COLO829 (cell line): ENCODE measurements at regions not wholly inside any gene's neighbourhood (a gene's known extent, or its start where the extent isn't known, plus 50 kb on each side); places are given as distances from the start of the nearest gene placed in this dataset.
"Not testable (repeated sequence)": the region's sequence is repeated elsewhere in the genome, so short reads cannot be mapped to it uniquely, and the experiment has no call there.

ENCODE experiments used
- DNase-seq: peaks from one replicate; pipeline ENCODE4 v3.0.0; 2012; ENCODE audit warnings: low spot score

DNA sequence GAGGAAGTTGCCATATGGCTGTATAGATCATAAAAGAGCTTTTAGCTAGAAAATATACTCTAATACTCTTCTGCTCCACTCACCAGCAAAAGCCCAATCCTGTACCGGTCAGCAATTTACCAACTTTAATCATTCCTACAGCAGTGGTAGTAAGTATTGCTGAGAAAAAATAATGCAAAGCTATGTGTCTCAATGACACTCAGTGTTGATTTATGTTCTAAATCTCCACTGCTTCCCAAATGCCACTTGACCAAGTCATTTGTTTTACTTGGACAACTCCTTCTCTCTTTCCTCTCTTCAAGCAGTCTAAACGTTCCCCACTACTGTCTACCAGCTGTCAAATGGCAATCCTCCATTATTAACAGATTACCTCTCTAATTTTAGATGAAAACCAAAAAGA, 201.8 kb upstream of the GK2 start:
- DNase-seq = no peak

DNA sequence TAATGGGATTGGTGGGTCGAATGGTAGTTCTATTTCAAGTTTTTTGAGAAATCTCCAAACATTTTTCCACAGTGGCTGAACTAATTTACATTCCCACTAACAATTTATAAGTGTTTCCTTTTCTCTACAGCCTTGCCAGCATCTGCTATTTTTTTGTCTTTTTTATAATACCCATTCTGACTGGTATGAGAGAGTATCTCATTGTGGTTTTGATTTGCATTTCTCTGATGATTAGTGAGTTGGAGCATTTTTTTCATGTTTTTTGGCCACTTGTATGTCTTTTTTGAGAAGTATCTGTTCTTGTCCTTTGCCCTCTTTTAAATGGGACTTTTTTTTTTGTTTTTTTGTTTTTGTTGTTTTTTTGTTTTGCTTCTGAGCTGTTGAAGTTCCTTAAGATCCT, 200.0 kb upstream of the GK2 start:
- DNase-seq = no peak

DNA sequence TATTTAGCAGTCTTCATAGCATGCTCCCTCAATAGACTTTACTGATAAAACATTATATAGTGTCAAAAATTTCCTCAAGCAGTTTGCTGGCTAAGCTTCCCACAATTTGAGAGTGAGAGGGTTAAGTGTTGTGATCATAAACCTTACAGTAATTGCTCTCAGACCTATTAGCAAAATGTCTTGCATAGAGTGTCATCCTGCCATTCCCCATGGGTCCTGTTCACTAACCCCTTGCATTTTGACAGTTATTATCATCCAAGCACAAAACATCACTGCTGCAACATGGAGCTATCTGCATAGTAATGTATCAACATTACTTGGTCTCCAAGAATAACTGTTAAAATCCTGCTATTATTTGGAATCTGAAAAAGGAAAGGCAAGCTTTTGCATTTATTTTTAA, 196.1 kb upstream of the GK2 start:
- DNase-seq = no peak

DNA sequence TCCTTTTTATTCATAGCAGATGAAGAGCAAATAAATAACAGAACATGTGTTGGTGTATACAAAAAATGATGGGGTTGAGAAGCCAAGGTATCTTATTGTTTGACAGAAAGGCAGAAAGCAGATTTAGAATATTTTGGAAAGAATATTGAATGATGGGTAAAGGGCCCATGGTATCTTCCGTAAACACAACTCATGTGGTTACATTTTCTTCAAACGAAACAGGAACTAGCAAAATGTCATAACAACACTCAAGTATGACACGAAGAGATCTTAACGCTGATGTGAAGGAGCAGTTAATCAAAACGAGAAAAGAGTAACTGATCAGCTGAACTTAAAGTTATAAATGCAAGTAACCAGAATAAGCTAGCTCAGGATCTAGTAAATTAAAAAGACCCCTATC, 195.7 kb upstream of the GK2 start:
- DNase-seq = no peak

DNA sequence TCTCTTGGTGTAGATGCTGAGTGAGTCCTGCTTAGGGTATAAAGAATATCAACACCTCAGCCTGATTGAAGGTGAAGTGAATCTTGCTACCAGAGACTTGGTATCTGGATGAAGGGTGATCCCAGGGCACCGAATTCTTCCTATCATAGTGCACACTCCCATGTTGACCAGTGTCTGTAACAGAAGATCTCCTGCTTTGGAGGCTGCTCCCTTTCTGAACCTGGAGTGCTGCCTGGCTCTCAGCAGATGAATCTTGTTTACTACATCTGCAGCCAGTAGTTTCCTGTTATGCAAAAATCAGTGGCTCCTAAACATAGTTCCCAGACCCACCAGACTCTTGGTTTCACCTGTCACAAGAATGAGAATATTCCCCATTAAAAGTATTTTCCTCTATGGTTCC, 191.7 kb upstream of the GK2 start:
- DNase-seq = no peak

DNA sequence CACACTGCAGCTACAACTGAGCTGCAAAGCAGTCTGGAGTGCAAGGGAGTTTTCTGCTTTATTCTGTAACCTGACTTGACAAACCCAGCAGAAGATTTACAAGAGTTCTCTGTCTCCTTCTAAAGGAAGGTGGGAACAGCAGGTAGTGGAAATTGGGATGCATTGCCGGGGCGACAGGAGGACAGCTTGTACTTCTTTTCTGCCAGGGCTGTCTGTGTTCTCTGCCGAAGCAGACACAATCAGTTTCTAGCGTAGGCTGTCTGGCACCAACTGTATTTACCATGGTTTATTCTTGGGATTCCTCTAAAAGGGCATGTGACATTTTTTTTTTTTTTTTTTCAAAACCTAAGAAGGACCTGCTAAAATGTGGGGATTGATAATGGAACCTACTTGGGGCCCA, 190.8 kb upstream of the GK2 start:
- DNase-seq = no peak

DNA sequence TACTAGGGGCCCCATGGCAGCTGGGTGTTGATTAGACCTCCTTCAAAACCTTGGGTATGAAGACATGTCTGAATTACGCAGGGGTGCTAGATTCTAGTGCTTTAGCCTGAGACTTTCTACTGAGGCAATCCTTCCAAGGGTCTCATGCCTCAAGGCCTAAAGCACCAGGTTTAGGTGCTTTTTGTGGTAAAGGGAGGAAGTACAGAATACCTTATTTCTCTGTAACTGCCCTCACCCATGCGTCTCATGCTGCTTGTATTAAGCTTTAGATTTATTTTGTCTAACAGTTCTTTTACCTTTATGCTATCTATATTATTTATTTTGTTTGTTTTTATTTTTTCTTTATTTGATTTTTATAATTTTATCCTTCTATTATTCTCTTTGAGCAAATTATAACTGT, 190.2 kb upstream of the GK2 start:
- DNase-seq = no peak

DNA sequence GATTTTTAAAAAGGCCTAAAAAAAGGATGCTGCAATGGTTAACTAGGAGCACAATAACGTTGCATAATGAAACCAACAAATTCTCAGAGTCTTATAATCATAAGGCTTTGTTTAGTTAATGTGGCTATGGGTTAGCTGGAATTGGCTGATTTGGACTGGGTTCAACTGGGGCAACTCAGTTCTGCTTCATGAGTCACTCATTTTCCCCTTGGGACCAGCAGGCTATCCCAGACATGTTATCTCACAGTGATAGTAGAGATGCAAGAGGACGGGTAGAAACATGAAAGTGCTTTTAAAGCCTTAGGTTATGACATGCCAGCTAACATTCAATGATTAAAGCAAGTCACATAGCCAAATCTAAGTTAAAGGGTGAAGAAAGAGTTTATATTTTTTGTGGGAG, 189.2 kb upstream of the GK2 start:
- no peak for DNase-seq

DNA sequence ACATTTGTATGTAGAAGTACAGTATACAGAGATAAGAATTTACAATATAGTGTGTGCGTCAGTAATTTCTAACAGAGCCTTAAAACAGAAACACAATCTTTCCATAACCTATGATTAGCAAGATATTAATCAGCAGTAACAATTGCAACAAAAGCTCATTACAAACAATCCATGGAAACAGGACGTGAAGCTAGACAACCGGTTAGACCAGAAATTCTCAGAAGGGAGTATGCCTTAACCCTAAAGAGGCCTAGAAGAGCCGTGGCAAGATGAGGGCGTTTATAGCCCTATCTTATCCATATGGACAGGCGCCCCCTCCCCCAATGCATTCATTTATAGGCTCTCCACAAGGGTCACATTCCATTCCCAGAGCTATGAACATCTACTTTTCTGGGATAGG, 184.2 kb upstream of the GK2 start:
- not testable (repeated sequence) for DNase-seq

DNA sequence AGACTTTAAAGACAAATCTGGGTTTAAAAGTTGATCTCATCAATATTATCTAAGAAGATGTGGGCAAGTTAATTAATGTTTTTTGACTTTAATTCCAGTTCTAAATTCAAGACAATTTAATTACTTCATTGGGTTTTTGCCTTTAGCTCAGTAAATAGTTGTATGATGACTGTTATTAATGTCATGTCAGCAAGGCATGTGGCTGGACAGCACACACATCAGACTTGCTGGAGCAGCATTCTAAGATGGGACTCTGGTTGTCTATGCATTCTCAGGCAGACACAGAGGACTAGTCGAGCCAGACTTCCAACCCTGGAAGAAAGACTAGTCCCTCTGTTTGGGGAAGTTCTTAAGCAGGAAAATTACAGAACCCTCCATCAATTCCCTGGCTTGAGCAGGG, 180.7 kb upstream of the GK2 start:
- DNase-seq = no peak

DNA sequence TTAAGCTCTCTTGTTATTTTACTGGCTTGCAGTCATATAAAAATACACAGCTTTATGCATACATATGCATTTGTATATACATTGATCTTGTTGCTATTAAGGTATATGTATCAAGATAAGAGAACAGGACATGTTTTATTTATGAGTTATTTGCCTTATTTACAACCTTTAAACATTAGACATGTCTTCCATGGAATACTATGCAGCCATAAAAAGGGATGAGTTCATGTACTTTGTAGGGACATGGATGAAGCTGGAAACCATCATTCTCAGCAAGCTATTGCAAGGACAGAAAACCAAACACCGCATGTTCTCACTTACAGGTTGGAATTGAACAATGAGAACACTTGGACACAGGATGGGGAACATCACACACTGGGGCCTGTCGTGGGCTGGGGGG, 179.2 kb upstream of the GK2 start:
- DNase-seq = not testable (repeated sequence)

DNA sequence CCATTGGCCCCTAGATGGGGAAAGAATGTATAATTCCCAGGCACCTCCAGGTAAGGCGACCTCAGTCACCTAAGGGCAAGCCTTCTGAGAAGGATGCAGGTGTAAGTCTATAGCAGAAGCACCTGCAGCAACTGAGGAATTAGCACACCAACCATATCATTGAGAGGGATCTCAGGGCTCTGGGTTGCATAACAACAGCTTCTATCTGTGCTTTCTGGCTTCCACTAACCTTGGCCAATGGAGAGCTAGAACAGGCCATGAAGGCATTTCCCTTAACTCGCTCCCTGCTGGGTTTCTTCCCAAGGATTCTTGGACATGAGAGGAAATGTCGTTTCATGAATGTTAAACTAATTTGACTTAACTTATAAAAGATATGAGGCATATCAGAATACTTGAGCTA, 177.8 kb upstream of the GK2 start:
- no peak for DNase-seq

DNA sequence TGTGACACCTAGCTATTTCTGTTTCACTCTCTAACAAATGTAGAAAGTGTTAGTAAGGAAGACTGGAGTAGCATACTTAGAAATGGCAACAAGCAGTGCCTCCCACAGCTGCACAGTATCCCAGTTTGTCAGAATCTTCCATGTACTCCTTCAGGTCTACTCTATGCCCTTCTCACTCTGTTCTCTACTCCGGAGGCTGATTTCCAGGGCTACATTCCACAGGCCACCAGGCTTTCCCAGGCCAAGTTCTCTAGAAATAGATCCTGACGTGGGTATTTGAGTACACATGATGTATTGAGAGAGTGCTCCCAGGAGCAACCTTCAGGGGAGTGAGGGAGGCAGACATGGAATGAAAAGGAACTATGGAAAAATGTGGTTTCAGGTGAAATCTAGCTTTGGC, 177.3 kb upstream of the GK2 start:
- DNase-seq = no peak

DNA sequence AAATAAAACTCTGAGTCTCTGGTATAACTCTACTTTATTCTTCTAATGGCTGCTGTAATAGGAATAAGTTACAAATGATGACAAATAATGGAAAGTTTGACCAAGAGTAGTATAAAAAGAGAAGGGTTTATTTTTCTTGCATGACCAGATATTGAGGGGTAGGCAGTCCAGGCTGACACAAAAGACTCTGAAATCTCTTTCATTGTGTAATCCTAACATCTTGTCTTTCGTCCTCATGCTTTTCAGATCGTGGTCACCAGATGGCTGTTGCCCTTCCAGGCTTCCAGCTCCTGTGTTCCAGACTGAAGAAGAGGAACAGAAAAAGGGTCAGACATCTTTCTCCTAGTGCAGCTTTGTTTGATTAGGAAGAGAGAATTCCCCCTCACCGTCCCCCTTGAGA, 176.9 kb upstream of the GK2 start:
- DNase-seq = no peak

DNA sequence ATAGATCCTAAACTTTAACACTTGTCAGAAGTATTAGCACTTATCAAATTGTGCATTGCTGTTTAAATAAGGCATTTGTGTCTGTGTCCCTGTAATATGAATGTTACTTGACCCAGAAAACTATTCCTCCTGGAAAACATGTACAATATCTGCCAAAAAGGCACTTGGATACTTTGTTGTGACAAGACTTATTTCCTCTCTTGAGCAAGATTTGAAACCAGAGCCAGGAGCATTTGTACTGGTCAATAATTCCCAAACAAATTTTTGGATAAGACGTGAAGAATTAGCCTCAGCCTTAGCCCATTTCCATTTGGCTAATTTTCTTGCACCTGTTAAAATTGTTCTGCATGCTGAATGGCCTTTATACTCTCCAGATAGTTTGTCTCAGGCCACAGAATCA, 176.3 kb upstream of the GK2 start:
- DNase-seq = no peak

DNA sequence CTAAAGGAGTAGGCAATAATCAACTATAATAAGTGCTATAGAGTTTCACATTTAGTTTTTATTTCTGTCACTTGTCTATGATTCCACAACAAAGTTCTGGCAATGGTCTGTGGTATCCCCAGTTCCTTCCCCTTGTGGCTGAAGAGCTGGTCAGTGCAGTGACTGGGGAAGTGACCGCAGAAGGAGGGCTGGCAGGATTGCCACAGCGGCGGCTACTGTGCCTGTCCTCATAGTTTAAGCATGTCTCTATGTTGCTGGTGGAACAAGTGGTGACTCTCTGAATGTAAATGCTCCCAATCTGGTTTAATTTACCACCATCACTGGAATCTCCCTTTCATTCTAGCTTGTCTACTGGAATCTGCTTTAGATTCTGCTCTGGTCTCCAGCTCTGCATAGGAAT, 170.6 kb upstream of the GK2 start:
- DNase-seq = no peak

DNA sequence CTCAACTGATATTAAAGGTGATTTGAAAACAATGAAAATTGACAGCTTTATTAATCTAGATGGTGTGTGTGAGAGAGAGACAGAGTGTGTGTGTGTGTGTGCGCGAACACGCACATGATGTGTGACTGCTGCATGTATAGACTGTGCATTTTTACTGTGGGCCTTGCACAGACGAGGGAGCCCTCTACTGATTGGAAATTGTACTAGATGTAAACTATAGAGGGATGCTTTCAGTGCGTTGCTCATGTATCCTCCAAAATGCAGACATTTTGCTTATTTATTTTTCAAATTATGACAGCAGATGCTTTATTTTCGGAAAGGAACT, 168.4 kb upstream of the GK2 start:
- no peak for DNase-seq

DNA sequence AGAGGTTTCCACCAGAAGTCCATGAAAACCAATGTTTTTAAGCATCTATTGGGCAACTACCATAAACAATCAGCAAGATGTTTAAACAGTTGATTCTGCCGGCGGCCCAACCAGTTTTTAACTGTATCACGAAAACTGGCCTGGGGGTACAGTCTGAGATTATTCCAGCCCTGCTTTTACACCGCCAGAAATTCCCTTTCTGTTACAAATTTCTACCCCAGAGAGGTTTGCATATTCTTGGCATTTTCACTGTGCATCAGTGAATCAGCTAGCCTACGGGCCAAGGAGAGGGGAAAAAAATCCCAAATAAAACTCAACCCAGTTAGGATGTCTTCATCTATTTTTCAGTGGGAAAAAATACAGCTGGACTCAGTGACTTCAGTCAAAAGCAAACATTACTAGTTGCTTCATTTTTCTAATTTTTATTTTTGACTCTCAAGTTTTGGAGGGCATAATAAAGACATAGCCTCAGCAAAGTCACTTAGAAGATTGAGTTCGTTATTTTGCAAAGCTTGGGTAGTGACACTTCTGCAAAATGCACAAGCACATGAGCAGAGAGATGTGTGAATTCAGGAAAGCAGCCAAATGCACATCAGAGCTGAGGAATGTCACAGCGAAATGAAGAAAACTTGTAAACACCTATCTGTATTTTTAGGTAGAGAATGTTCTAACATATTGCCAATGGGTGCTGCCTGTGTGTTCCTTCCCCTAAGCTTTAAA, 167.8 kb upstream of the GK2 start:
- DNase-seq = no peak

DNA sequence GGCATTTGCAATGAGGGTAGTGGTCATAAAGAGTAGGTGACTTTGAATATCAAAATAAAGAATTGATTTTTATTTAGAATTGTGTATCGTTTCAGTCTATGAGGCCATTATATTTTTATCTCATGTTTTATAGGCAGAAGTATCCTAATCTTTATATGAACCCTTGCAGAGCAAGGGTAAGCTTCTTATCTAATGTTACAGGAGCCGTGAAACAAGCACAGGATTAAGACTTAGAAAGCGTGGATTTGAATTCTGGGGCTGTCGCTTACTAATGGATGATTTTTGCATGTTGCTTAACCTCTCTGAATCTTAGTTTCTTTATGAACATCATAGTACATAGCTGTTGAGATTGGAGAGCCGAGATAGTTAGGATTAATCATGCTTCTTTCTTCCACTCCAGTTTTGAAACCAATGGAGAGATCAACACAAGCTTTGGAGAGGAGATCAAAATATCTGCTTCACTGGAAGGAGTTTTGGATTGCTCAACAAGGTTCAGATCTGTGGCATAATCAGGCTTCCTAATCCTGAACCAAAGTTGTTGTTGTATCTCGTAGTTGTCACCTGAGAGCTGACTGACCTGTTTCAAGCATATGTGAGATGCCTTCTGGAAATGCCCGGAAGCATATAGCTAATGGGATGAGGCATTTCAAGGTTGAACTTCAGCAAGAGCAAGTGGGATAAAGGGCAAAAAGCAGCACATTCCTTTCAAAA, 166.9 kb upstream of the GK2 start:
- no peak for DNase-seq

DNA sequence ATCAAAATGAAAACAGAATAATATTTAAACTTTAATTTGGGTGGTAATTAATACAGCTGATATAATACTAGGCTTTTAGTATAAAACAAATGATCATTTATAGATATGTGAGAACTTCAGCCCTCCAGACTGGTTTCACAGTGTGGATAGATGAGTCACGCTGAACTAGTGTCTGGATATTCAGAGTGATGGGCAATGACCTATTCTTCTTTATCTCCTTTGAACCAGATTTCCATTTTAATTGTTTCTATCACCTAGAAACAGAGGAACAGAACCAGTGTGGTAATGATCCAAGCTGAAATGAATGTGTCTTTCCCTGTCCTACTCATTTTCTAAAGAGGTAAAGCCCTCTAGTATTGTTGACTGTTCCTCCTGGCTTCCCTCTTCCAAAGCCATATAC, 155.2 kb upstream of the GK2 start:
- no peak for DNase-seq

DNA sequence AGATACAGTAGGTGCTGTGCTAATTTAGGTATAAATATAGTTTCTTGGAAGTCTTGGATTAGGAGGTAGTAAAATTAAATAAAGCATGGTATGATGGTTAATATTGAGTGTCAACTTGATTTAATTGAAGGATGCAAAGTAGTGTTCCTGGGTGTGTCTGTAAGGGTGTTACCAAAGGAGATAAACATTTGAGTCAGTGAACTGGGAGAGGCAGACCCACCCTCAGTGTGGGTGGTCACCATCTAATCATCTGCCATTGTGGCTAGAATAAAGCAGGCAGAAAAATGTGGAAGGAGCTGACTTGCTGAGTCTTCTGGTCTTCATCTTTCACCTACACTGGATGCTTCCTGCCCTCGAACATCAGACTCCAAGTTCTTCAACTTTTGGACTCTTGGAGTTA, 153.7 kb upstream of the GK2 start:
- no peak for DNase-seq

DNA sequence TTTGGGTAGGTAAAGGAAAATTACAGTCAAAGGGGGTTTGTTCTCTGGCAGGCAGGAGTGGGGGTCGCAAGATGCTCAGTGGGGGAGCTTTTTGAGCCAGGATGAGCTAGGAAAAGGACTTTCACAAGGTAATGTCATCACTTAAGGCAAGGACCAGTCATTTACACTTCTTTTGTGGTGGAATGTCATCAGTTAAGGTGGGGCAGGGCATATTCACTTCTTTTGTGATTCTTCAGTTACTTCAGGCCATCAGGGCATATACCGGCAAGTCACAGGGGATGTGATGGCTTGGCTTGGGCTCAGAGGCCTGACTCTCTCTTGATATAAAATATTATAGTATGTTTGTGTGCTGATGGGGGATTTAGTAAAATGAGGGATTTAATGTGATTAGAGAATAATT, 151.4 kb upstream of the GK2 start:
- not testable (repeated sequence) for DNase-seq

DNA sequence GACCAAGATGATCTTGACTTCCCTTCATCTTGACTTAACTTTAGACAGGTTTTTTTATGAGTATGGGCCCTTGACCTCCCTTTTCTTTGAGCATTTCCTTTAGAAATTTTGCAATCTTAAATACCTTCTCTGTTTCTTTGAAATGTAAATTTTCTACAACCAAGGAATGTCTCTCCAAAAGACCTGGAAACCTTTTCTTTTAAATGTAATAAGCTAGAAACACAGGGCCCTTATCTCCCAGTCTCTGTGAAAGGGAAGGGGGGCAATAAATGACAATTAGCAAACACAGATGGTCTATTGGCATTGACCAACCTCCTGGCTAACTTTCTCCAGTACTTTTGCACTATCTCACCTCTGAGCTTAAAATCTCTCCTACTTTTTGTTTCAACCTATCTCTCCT, 144.3 kb upstream of the GK2 start:
- DNase-seq = no peak

DNA sequence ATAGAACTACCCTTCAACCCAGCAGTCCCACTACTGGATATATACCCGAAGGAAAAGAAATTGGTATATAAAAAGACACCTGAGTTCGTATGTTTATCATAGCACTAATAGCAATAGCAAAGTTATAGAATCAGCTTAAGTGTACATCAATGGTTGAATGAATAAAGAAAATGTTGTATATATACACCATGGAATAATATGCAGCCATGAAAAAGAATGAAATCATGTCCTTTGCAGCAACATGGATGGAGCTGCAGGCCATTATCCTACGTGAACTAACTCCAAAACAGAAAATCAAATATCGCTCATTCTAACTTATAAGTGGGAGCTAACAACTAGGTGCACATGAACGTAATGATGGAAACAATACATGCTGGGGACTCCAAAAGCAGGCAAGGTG, 143.5 kb upstream of the GK2 start:
- DNase-seq = no peak
